Bone marrow (tissue), 2 donors: ENCODE measurements at regions not wholly inside any gene's neighbourhood (a gene's known extent, or its start where the extent isn't known, plus 50 kb on each side); places are given as distances from the start of the nearest gene placed in this dataset.

Experiments
- DNase-seq, 2 donors: peaks; one replicate each; lab custom pipeline; 2025; lab: John Stamatoyannopoulos, UW

- DNase-seq: no peak
Observed at GRCh38 chrX:149992918-149993317, 54.6 kb upstream of the EOLA2 start.

GRCh38 chrX:149993989-149994388 is 55.7 kb upstream of the EOLA2 start:
- no peak for DNase-seq

GRCh38 chrX:149996515-149996914 is 58.2 kb upstream of the EOLA2 start:
- DNase-seq: no peak

- DNase-seq: no peak
Observed at GRCh38 chrX:150005027-150005426, 66.7 kb upstream of the EOLA2 start.

GRCh38 chrX:150007356-150007755 is 69.1 kb upstream of the EOLA2 start:
- no peak for DNase-seq

- DNase-seq: no peak
Observed at GRCh38 chrX:150012647-150013381, 74.5 kb upstream of the EOLA2 start.

GRCh38 chrX:150014525-150014924 is 76.2 kb upstream of the EOLA2 start:
- DNase-seq: no peak

GRCh38 chrX:150017868-150018267 is 79.6 kb upstream of the EOLA2 start:
- DNase-seq: no peak

GRCh38 chrX:150018931-150019361 is 80.7 kb upstream of the EOLA2 start:
- no peak for DNase-seq

- no peak for DNase-seq
Observed at GRCh38 chrX:150028692-150029091, 90.4 kb upstream of the EOLA2 start.

GRCh38 chrX:150032742-150033141 is 94.5 kb upstream of the EOLA2 start:
- no peak for DNase-seq

- DNase-seq: no peak
Observed at GRCh38 chrX:150034788-150035187, 96.5 kb upstream of the EOLA2 start.

GRCh38 chrX:150035531-150035930 is 97.2 kb upstream of the EOLA2 start:
- DNase-seq: no peak

GRCh38 chrX:150036181-150036580 is 97.9 kb upstream of the EOLA2 start:
- DNase-seq: no peak

- DNase-seq: no peak
Observed at GRCh38 chrX:150036641-150037040, 98.3 kb upstream of the EOLA2 start.

GRCh38 chrX:150037041-150037440 is 98.8 kb upstream of the EOLA2 start:
- DNase-seq: no peak

- DNase-seq: no peak
Observed at GRCh38 chrX:150038315-150038714, 100.0 kb upstream of the EOLA2 start.

GRCh38 chrX:150038986-150039599 is 100.8 kb upstream of the EOLA2 start:
- no peak for DNase-seq

GRCh38 chrX:150041208-150041607 is 102.9 kb upstream of the EOLA2 start:
- DNase-seq: no peak

GRCh38 chrX:150044556-150044955 is 106.3 kb upstream of the EOLA2 start:
- no peak for DNase-seq

- DNase-seq: no peak
Observed at GRCh38 chrX:150047818-150048217, 109.5 kb upstream of the EOLA2 start.

GRCh38 chrX:150049647-150050046 is 111.4 kb upstream of the EOLA2 start:
- no peak for DNase-seq

GRCh38 chrX:150050387-150050786 is 112.1 kb upstream of the EOLA2 start:
- DNase-seq: no peak

GRCh38 chrX:150051096-150051495 is 112.8 kb upstream of the EOLA2 start:
- no peak for DNase-seq
